HG03045 (cell line): ENCODE measurements at regions not wholly inside any gene's neighbourhood (a gene's known extent, or its start where the extent isn't known, plus 50 kb on each side); places are given as distances from the start of the nearest gene placed in this dataset.
"Not testable (repeated sequence)": the region's sequence is repeated elsewhere in the genome, so short reads cannot be mapped to it uniquely, and the experiment has no call there.

Experiments used
- ATAC-seq: cut with Tn5 transposase; IDR thresholded peaks from one replicate; pipeline ENCODE4 v1.9.1; 2021; ENCODE audit warnings: mild to moderate bottlenecking, moderate library complexity; ENCODE audit not compliant: unreplicated experiment

- ATAC-seq = not testable (repeated sequence)
Measured at GRCh38 chr6:67686225-67686624, 948.9 kb upstream of the ADGRB3 start.

GRCh38 chr6:67683960-67684359, 951.1 kb upstream of the ADGRB3 start:
- no peak for ATAC-seq

- ATAC-seq = no peak
Measured at GRCh38 chr6:67680297-67680932, 954.7 kb upstream of the ADGRB3 start.

GRCh38 chr6:67679566-67680296, 955.4 kb upstream of the ADGRB3 start:
- no peak for ATAC-seq

GRCh38 chr6:67676892-67677291, 958.2 kb upstream of the ADGRB3 start:
- no peak for ATAC-seq

GRCh38 chr6:67667637-67668422, 967.3 kb upstream of the ADGRB3 start:
- ATAC-seq = no peak

- ATAC-seq = no peak
Measured at GRCh38 chr6:67666177-67666964, 968.7 kb upstream of the ADGRB3 start.

- ATAC-seq = no peak
Measured at GRCh38 chr6:67664942-67665341, 970.1 kb upstream of the ADGRB3 start.

- ATAC-seq = no peak
Measured at GRCh38 chr6:67663105-67663895, 971.8 kb upstream of the ADGRB3 start.

- ATAC-seq = no peak
Measured at GRCh38 chr6:67653561-67653960, 981.5 kb upstream of the ADGRB3 start.

GRCh38 chr6:67646550-67646949, 988.5 kb upstream of the ADGRB3 start:
- ATAC-seq = no peak

GRCh38 chr6:67643281-67643680, 991.8 kb upstream of the ADGRB3 start:
- no peak for ATAC-seq

GRCh38 chr6:67642582-67642981, 992.5 kb upstream of the ADGRB3 start:
- no peak for ATAC-seq

- no peak for ATAC-seq
Measured at GRCh38 chr6:67640484-67640883, 994.6 kb upstream of the ADGRB3 start.

GRCh38 chr6:67639161-67639560, 995.9 kb upstream of the ADGRB3 start:
- no peak for ATAC-seq

- ATAC-seq = no peak
Measured at GRCh38 chr6:67634199-67634598, 1000.9 kb upstream of the ADGRB3 start.

GRCh38 chr6:67633058-67633457, 1002.0 kb upstream of the ADGRB3 start:
- ATAC-seq = no peak

- no peak for ATAC-seq
Measured at GRCh38 chr6:67630146-67630545, 1004.9 kb upstream of the ADGRB3 start.

- ATAC-seq = no peak
Measured at GRCh38 chr6:67629258-67629657, 1005.8 kb upstream of the ADGRB3 start.

GRCh38 chr6:67615796-67616195, 1019.3 kb upstream of the ADGRB3 start:
- no peak for ATAC-seq
